Neural progenitor cell (in vitro differentiated cells): ENCODE measurements at regions not wholly inside any gene's neighbourhood (a gene's known extent, or its start where the extent isn't known, plus 50 kb on each side); places are given as distances from the start of the nearest gene placed in this dataset.

ENCODE experiments used
- DNase-seq: peaks from one replicate; pipeline ENCODE4 v3.0.0-alpha.2; 2016; ENCODE audit warnings: low spot score
- H2AFZ ChIP-seq: fragments of 200-600 bp; sonication (generic); replicated peaks from 2 replicates; pipeline ENCODE4 v1.6.1; 2016; ENCODE audit warnings: antibody characterized with exemption
- H3F3A ChIP-seq: fragments of 200-600 bp; sonication (generic); 2 replicates; pipeline ENCODE4 v1.6.1; 2016; ENCODE audit warnings: antibody characterized with exemption, low read depth
- H3K27ac ChIP-seq: fragments of 200-600 bp; sonication (generic); 2 replicates; pipeline ENCODE4 v1.5.1; 2016; ENCODE audit warnings: mild to moderate bottlenecking
- H3K27me3 ChIP-seq: fragments of 200-600 bp; sonication (generic); 2 replicates; pipeline ENCODE4 v1.6.1; 2016; ENCODE audit warnings: mild to moderate bottlenecking, moderate library complexity
- H3K36me3 ChIP-seq: fragments of 200-600 bp; sonication (generic); 2 replicates; pipeline ENCODE4 v1.5.1; 2016
- H3K4me1 ChIP-seq: fragments of 200-600 bp; sonication (generic); 2 replicates; pipeline ENCODE4 v1.6.1; 2016; ENCODE audit warnings: mixed run types
- H3K4me2 ChIP-seq: fragments of 200-600 bp; sonication (generic); 2 replicates; pipeline ENCODE4 v1.6.1; 2016
- H3K4me3 ChIP-seq: fragments of 200-600 bp; sonication (generic); 2 replicates; pipeline ENCODE4 v1.5.1; 2016
- H3K79me2 ChIP-seq: fragments of 200-600 bp; sonication (generic); 2 replicates; pipeline ENCODE4 v1.6.1; 2016; ENCODE audit warnings: low read depth
- H3K9ac ChIP-seq: fragments of 200-600 bp; sonication (generic); 2 replicates; pipeline ENCODE4 v1.6.1; 2016
- H3K9me3 ChIP-seq: fragments of 200-600 bp; sonication (generic); 2 replicates; pipeline ENCODE4 v1.5.1; 2016; ENCODE audit warnings: low read depth
- H4K20me1 ChIP-seq: fragments of 200-600 bp; sonication (generic); 2 replicates; pipeline ENCODE4 v1.6.1; 2016; ENCODE audit warnings: low read depth
- H3K27ac Mint-ChIP-seq: 3 replicates; pipeline ENCODE4 v1.8.0; 2021; ENCODE audit warnings: mixed read lengths
- H3K27me3 Mint-ChIP-seq: 2 replicates; pipeline ENCODE4 v1.8.0; 2022; ENCODE audit warnings: low read depth, mild to moderate bottlenecking, inconsistent platforms, moderate library complexity, mixed read lengths; ENCODE audit not compliant: insufficient read depth
- H3K36me3 Mint-ChIP-seq: 3 replicates; pipeline ENCODE4 v1.8.0; 2021; ENCODE audit warnings: mixed read lengths
- H3K4me1 Mint-ChIP-seq: 3 replicates; pipeline ENCODE4 v1.8.0; 2021; ENCODE audit warnings: mixed read lengths
- H3K4me3 Mint-ChIP-seq: 3 replicates; pipeline ENCODE4 v1.8.0; 2021; ENCODE audit warnings: mild to moderate bottlenecking, moderate library complexity, mixed read lengths
- H3K9me3 Mint-ChIP-seq: 3 replicates; pipeline ENCODE4 v1.8.0; 2020; ENCODE audit warnings: mixed read lengths
- CTCF ChIP-seq: fragments of 200-600 bp; sonication (generic); IDR thresholded peaks from 2 replicates; pipeline ENCODE4 v1.5.1; 2017; ENCODE audit warnings: antibody characterized with exemption, mild to moderate bottlenecking
- EZH2 ChIP-seq: fragments of 200-600 bp; sonication (generic); IDR thresholded peaks from 2 replicates; pipeline ENCODE4 v1.6.1; 2017; ENCODE audit warnings: antibody characterized with exemption, mild to moderate bottlenecking, moderate library complexity
- EZH2phosphoT487 ChIP-seq: fragments of 200-600 bp; sonication (generic); IDR thresholded peaks from 2 replicates; pipeline ENCODE4 v1.6.1; 2017; ENCODE audit warnings: antibody characterized with exemption

DNA sequence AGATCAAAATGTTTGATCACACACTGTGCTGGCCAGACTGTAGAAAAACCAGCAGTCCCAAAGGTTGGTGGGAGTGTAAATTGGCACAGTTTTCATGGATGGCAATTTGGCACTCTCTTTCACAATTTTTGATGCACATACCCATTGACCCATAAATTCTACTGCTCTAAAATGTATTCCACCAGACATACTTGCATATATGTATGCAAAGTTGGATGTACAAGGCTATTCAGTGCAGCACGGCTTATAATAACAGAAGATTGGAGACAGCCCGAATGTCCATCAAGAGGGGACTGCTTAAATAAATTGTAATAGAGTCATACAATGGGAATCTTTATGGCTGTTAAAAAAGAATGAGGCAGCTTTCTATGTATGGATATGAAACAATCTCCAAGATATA, 101.7 kb upstream of the TOP1 start:
- H3K9ac ChIP-seq: no peak overlapping the region
- H3K79me2 ChIP-seq: no peaks in the 10 kb centered on the region
- no peaks in the 10 kb centered on the region for H3K9me3 ChIP-seq
- Mint-ChIP-seq H3K9me3 (no peaks in the 10 kb centered on the region), H3K4me3 (no peak overlapping the region), H3K4me1 (peaks cover 12% of the 10 kb centered on the region), H3K27ac (no peak overlapping the region), H3K36me3 (no peaks in the 10 kb centered on the region), H3K27me3 (peaks cover 8% of the 10 kb centered on the region)
- TF ChIP-seq EZH2 (no peak), CTCF (no peak), EZH2phosphoT487 (no peak)
- H3K4me3 ChIP-seq: no peak overlapping the region
- H3K27ac ChIP-seq: no peak overlapping the region
- H4K20me1 ChIP-seq: no peaks in the 10 kb centered on the region
- H3F3A ChIP-seq: no peaks in the 10 kb centered on the region
- no peak overlapping the region for H2AFZ ChIP-seq
- no peaks in the 10 kb centered on the region for H3K27me3 ChIP-seq
- no peaks in the 10 kb centered on the region for H3K4me1 ChIP-seq
- no peaks in the 10 kb centered on the region for H3K36me3 ChIP-seq
- DNase-seq: no peak
- H3K4me2 ChIP-seq: no peak overlapping the region

DNA sequence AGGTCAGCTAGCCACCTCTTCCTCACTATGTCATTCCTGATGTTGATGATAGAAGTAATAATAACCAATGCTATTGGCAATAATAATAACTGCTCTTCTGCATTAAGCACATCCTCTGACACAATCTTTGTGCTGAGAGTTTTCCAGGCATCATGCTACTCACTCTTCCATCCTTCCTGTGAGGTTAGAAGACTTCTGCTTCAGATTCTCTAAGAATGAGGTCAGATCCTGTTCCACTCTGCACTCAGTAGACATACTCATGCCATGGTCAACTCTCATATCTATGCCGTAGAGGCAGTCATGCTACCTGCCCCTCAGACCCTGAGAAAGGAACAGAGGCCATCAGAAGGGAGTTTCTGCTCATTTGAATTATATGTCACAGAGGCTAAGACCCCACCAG, 98.1 kb upstream of the TOP1 start:
- no peak overlapping the region for H3K4me3 ChIP-seq
- no peak overlapping the region for H3K27ac ChIP-seq
- no peaks in the 10 kb centered on the region for H3F3A ChIP-seq
- no peaks in the 10 kb centered on the region for H3K4me1 ChIP-seq
- H3K79me2 ChIP-seq: no peaks in the 10 kb centered on the region
- H3K4me1 Mint-ChIP-seq: peaks cover 5% of the 10 kb centered on the region
- no peak for TF ChIP-seq CTCF
- TF ChIP-seq EZH2phosphoT487: no peak
- TF ChIP-seq EZH2: no peak
- no peaks in the 10 kb centered on the region for H3K9me3 ChIP-seq
- H3K9ac ChIP-seq: no peak overlapping the region
- H3K4me2 ChIP-seq: no peak overlapping the region
- H3K36me3 ChIP-seq: no peaks in the 10 kb centered on the region
- H3K4me3 Mint-ChIP-seq: no peak overlapping the region
- no peaks in the 10 kb centered on the region for H3K27me3 ChIP-seq
- no peak overlapping the region for H3K27ac Mint-ChIP-seq
- no peaks in the 10 kb centered on the region for H3K36me3 Mint-ChIP-seq
- H2AFZ ChIP-seq: no peak overlapping the region
- no peaks in the 10 kb centered on the region for H4K20me1 ChIP-seq
- no peaks in the 10 kb centered on the region for H3K9me3 Mint-ChIP-seq
- peaks cover 8% of the 10 kb centered on the region for H3K27me3 Mint-ChIP-seq
- no peak for DNase-seq

GRCh38 chr20:40931410-40932044, 97.1 kb upstream of the TOP1 start:
- no peaks in the 10 kb centered on the region for H3K36me3 Mint-ChIP-seq

More at GRCh38 chr20:40931410-40932044, 97.1 kb upstream of the TOP1 start:
- H3K4me1 ChIP-seq: no peaks in the 10 kb centered on the region
- DNase-seq: no peak
- Mint-ChIP-seq H3K27ac (no peak overlapping the region), H3K9me3 (no peaks in the 10 kb centered on the region), H3K27me3 (peaks cover 6% of the 10 kb centered on the region), H3K4me3 (no peak overlapping the region), H3K4me1 (peaks cover 5% of the 10 kb centered on the region)
- H2AFZ ChIP-seq: no peak overlapping the region
- no peaks in the 10 kb centered on the region for H3K79me2 ChIP-seq
- TF ChIP-seq CTCF (no peak), EZH2 (no peak), EZH2phosphoT487 (no peak)
- no peak overlapping the region for H3K9ac ChIP-seq
- no peaks in the 10 kb centered on the region for H3K36me3 ChIP-seq
- no peaks in the 10 kb centered on the region for H3K9me3 ChIP-seq
- no peak overlapping the region for H3K4me3 ChIP-seq
- H4K20me1 ChIP-seq: no peaks in the 10 kb centered on the region
- H3K4me2 ChIP-seq: no peak overlapping the region
- no peaks in the 10 kb centered on the region for H3F3A ChIP-seq
- no peaks in the 10 kb centered on the region for H3K27me3 ChIP-seq
- no peak overlapping the region for H3K27ac ChIP-seq
